ENCODE measurements at regions not wholly inside any gene's neighbourhood (a gene's known extent, or its start where the extent isn't known, plus 50 kb on each side); places are given as distances from the start of the nearest gene placed in this dataset.

DNA sequence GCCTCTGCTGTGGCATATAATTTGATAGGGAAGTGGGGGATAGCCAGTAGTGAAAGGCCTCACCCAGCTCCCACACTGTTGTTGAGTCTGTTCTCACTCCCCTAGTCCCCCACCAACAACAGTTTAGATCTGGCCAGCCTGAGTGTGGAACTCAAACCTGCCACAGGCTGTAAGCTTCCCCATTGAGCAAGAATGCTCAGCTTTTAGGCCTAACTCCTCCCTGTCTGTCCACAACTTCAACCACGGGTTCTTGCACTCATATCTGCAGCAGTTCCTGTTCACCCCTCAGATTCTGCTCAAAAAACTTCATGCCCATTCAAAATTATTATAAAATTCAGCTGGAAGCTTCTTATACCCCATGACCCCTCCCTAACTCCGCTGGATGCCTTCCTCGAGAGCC is 975.1 kb downstream of the NSUN3 start:
- DNase-seq, result no peak

- no peak for DNase-seq
Observed at GRCh38 chr3:95044101-95044500, 981.2 kb downstream of the NSUN3 start.

DNA sequence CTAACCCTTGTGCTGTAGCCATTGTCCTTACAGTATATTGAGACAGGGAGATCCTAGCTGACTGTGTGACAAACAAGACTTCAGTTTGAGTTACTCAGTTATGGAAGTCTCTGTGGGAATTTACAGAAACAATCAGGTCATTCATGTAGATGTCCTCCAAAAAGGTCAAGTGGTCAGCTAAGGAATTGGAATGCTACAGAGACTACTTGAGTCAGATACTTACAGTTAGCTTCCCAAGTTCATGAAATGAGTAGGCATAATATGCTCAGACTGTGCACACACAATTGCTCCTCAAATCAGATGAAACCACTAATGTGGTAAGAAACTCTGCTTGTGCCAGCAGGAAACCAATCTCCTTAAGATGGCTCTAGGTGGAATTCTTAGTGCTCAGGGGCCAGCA is 985.7 kb downstream of the NSUN3 start:
- no peak for DNase-seq

DNA sequence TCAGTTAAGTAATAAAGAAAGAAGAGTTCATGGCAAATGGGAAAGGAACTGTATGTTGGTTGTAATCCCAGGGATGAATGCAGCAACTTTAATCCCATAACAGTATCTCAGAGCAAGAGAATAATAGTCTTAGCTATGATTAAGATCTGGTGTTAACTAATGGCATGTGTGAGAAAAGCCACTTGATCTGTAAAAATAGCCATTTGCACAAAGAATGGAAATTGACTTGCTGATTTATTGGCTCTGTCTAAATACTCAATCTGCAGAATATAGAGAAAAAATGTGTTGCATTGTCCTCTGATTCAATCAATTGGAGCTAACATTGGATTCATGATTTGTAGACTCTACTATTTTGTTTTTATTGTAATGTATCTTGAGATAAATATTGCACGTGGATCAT is 987.0 kb downstream of the NSUN3 start:
- DNase-seq, result no peak

DNA sequence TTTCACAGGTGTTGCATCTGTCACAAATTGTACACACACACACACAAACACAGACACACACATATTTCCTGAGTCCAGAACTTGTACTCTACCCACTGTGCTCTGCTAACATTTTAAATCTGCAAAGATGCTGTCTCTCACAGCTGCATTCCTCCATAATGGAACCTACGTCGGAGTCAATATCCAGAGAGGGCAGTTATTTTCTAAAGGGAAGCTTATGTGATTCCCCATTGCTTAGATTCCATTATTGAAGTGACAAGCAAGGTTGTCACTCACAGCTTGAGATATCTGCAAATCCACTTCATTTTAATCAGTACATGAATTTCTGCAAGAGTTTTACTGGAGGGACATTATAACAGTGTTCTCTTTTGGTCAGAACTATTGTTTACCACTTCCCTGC is 992.4 kb downstream of the NSUN3 start:
- DNase-seq, result no peak

- no peak for DNase-seq
Observed at GRCh38 chr3:95082191-95082590, 1019.3 kb downstream of the NSUN3 start.

DNA sequence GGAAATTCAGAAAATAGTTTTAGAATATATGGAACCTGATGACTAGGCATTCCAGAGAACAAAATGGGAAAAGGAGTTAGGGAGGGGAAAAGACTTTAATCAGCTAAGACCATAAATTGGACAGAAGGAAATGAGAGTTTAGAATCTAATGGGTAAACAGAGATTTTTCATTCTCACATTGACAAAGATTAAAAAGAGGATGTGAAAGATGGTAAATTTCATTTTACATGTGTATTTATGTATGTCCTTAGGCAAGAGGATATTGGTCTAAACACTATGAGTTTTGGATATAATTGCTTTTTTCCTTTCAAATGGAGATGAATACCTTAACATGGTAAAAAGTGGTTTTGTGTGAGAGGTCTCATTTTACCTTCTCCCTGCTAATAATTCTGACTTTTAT is 1021.9 kb downstream of the NSUN3 start:
- no peak for DNase-seq

DNA sequence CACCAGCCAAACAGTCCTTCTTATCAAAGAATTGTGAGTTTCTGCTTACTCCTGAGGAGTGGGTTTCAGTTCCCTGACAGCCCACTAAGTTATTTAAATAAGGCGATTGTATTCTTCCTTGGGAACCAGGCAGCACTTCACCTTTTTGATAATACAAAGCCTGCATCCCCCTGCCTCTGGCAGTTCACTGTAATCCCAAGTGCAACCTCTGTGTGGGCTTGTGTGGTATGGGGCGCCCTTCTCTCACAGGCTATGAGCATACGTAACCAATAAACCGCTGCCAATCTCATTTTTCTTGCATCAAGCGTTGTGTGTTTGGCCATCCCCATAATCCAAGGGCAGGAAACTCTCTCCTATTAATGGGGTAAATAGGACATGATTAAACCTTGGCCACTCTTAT is 1025.6 kb downstream of the NSUN3 start:
- no peak for DNase-seq

GRCh38 chr3:95097493-95097892 is 1034.6 kb downstream of the NSUN3 start:
- no peak for DNase-seq

DNA sequence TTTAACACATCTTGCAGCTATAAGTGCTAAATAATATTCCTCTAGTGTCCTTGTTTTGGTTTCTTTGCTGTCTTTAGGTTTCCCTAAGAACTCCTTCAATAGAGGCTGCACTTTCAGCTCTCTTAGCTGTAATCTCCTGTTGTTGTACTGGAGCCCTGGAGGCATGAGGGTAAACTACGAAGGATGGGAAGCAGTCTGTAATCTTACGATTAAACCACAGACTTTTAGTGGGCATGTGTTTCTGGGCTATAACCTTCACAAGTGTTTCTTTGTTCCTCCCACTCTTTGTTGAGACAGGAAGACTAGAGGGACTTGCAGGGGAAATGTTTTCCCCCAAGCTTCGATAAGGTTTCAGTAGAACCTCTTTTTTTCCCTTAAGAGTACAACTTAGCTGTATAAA is 1058.1 kb downstream of the NSUN3 start:
- DNase-seq, result no peak

- DNase-seq, result no peak
Observed at GRCh38 chr3:95123104-95123503, 1060.2 kb downstream of the NSUN3 start.

GRCh38 chr3:95134693-95135413 is 1072.0 kb downstream of the NSUN3 start:
- no peak for DNase-seq

DNA sequence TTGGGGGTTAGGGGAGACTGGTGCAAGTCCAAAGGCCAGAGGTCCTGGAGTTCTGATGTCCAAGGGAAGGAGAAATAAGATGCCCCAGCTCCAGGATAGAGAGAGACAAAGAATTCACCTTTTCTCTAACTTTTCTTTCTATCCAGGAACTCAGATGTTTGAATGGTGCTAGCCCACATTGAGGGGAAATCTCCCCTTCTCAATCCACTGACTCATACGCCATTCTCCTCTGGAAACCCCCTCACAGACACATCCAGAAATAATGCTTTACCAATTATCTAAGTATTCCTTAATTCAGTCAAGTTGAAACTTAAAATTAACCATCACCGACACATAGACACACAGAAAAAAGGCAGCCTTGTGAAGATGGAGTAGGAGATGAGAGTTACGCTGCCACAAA is 1085.2 kb downstream of the NSUN3 start:
- no peak for DNase-seq

GRCh38 chr3:95151590-95151989 is 1088.7 kb downstream of the NSUN3 start:
- DNase-seq, result no peak

DNA sequence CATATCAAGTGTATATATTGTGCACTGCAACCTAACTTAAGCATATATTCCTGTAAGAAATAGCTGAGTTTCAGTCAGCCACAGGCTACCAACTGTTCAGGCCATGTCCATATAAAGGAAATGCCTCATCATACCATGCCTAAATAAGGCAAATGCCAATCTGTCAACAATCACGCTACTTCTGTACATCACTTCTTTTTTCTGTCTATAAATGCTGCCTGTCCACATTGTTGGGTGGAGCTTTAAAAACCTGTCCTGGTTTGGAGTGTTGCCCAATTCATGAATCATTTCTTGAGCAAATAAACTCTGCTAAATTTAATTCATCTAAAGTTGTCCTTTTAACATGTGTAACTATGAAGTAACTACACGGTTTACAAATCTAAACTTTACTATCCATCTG is 1091.9 kb downstream of the NSUN3 start:
- DNase-seq, result no peak

- no peak for DNase-seq
Observed at GRCh38 chr3:95162794-95163193, 1099.9 kb downstream of the NSUN3 start.

- DNase-seq, result no peak
Observed at GRCh38 chr3:95167748-95168147, 1104.9 kb downstream of the NSUN3 start.

GRCh38 chr3:95168526-95168925 is 1105.7 kb downstream of the NSUN3 start:
- DNase-seq, result no peak

DNA sequence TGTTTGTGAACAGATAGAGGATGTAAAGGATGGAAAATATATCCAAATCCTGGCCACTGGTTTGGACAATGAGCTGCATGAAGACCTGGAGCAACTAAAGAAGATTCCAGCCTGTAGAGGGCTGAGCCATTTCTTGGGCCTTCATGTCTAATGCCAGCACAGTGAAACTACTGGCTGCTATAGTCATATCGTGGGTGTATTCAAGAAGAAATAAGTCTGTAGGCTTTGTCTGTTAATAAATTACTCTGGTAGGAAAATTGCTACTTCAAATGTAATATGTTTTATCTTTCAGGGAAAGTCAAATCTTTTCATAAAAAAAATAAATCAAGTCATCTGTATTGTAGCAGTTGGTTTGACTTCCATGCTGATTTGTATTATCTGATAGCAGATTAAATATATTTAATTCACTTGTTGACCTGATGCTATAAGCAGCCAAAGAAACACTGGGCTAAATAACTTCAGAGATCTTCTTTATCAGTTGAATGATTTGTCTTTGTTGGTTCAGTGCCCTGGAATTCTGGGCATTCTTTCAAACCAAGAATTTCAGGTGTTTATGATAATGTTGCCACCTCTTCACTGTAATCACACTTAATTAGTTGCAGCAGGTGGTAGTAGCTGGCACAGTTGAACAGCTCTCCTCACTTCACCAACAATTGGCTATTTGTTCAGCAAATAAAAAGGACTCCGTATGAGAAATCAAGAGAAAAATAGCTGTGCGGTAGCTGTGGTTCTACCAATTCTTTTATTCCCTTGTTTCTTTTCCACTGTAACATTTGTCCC is 1109.5 kb downstream of the NSUN3 start:
- no peak for DNase-seq

- no peak for DNase-seq
Observed at GRCh38 chr3:95177096-95177495, 1114.2 kb downstream of the NSUN3 start.

DNA sequence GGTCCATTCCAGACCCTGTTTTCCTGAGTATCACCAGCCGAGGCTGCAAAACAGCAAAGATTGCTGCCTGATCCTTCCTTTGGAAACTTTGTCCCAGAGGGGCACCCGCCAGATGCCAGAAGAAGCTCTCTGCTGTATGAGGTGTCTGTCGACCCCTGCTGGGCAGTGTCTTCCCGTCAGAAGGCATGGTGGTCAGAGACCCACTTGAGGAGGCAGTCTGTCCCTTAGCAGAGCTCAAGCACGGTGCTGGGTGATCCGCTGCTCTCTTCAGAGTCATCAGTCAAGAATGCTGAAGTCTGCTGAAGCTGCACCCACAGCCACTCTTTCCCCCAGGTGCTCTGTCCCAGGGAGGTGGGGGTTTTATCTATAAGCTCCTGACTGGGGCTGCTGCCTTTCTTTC is 1121.2 kb downstream of the NSUN3 start:
- DNase-seq, result no peak

DNA sequence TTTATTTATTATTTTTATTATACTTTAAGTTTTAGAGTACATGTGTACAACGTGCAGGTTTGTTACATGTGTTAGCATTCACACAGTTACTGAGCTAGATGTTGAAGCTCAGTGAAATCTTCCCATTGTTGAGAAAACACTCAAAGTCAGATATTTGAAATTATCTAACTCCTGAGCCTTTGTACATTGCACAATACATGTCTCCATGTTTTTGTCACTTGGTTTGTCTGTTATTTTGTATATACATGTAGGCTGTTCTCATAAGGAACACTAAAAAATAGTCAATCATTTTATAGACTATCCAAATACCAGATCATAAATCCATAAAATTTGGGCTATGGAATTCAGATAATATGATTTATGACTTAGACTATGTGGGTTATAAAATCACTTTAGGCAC is 1126.5 kb downstream of the NSUN3 start:
- DNase-seq, result no peak

DNA sequence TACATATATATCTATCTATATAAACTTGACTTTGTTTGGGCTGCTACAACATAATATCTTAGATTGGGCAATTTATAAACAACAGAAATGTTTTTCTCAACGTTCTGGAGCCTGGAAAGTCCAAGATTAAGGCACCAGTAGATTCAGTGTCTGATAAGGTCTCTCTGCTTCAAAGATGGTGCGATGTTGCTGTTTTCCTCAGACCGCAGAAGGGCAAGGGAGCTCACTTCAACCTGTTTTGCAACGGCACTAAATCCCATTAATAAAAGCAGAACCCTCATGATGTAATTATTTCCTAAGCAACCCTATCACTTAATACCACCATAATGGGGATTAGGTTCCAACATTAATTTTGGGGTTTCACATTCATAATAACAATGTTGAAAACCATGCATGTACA is 1134.8 kb downstream of the NSUN3 start:
- no peak for DNase-seq

GRCh38 chr3:95200384-95200783 is 1137.5 kb downstream of the NSUN3 start:
- DNase-seq, result no peak

DNA sequence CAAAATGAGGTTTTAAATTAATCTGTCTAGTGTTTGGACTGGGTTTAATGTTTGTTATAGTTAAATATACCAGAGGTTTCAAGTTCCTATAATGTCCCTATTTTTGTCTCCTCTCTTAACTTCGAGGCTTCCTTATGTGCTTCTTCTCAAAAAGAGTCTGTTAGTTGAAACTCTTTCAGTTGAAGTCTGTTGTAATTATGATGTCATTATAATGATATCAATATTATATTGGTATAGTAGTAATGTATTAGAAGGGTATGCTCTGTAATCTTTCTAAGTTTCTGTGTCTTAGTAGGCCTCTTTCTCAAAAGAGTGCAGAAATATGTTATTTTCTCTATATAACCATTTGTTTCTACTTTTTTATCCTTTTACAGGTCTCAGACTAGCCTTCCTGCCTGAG is 1148.0 kb downstream of the NSUN3 start:
- no peak for DNase-seq
